Endothelial cell of hepatic sinusoid (primary cell): ENCODE measurements at regions not wholly inside any gene's neighbourhood (a gene's known extent, or its start where the extent isn't known, plus 50 kb on each side); places are given as distances from the start of the nearest gene placed in this dataset.

Experiments
- in situ Hi-C: cut with HindIII; loops from 2 replicates; pipeline ENCODE4 v1.10.0; 2017; ENCODE audit warnings: low sequenced_read_pairs

GRCh38 chr20:39822667-39823066 is 860.5 kb downstream of the DHX35 start:
- in situ Hi-C loops: no loop called here

GRCh38 chr20:39813190-39813829 is 851.2 kb downstream of the DHX35 start:
- in situ Hi-C loops: no loop called here

- in situ Hi-C loops: no loop called here
Measured at GRCh38 chr20:39812116-39812515, 850.0 kb downstream of the DHX35 start.

GRCh38 chr20:39810309-39810708 is 848.2 kb downstream of the DHX35 start:
- in situ Hi-C loops: no loop called here

- in situ Hi-C loops: loop anchor here (5.0 kb wide), 1 partner anchor 54 kb away; no protein-coding TSS in a partner anchor
Measured at GRCh38 chr20:39808613-39809012, 846.5 kb downstream of the DHX35 start.

GRCh38 chr20:39800548-39800947 is 838.4 kb downstream of the DHX35 start:
- in situ Hi-C loops: no loop called here

GRCh38 chr20:39800111-39800510 is 838.0 kb downstream of the DHX35 start:
- in situ Hi-C loops: no loop called here

- in situ Hi-C loops: no loop called here
Measured at GRCh38 chr20:39799366-39799965, 837.3 kb downstream of the DHX35 start.

- in situ Hi-C loops: no loop called here
Measured at GRCh38 chr20:39795401-39796272, 833.5 kb downstream of the DHX35 start.

GRCh38 chr20:39792334-39792733 is 830.2 kb downstream of the DHX35 start:
- in situ Hi-C loops: no loop called here

- in situ Hi-C loops: no loop called here
Measured at GRCh38 chr20:39789411-39789810, 827.3 kb downstream of the DHX35 start.

GRCh38 chr20:39785252-39785917 is 823.2 kb downstream of the DHX35 start:
- in situ Hi-C loops: no loop called here

GRCh38 chr20:39784693-39785092 is 822.5 kb downstream of the DHX35 start:
- in situ Hi-C loops: no loop called here

GRCh38 chr20:39778847-39779604 is 816.9 kb downstream of the DHX35 start:
- in situ Hi-C loops: no loop called here

GRCh38 chr20:39778431-39778830 is 816.3 kb downstream of the DHX35 start:
- in situ Hi-C loops: no loop called here

- in situ Hi-C loops: no loop called here
Measured at GRCh38 chr20:39777610-39778009, 815.5 kb downstream of the DHX35 start.

GRCh38 chr20:39775110-39775509 is 813.0 kb downstream of the DHX35 start:
- in situ Hi-C loops: no loop called here

- in situ Hi-C loops: no loop called here
Measured at GRCh38 chr20:39773380-39774000, 811.3 kb downstream of the DHX35 start.

GRCh38 chr20:39767352-39767751 is 805.2 kb downstream of the DHX35 start:
- in situ Hi-C loops: no loop called here

GRCh38 chr20:39766333-39766732 is 804.2 kb downstream of the DHX35 start:
- in situ Hi-C loops: no loop called here
